GM12801 (cell line): ENCODE measurements at regions not wholly inside any gene's neighbourhood (a gene's known extent, or its start where the extent isn't known, plus 50 kb on each side); places are given as distances from the start of the nearest gene placed in this dataset.

Experiments used
- CTCF ChIP-seq: IDR thresholded peaks from one replicate; pipeline ENCODE4 v1.5.1; 2011; ENCODE audit warnings: control low read depth; ENCODE audit not compliant: insufficient read length; ENCODE audit errors: extremely low read depth

GRCh38 chr14:106210650-106211049, 684.3 kb downstream of the TMEM121 start:
- TF ChIP-seq CTCF, result no peak

GRCh38 chr14:106211334-106211900, 685.0 kb downstream of the TMEM121 start:
- TF ChIP-seq CTCF, result no peak

- TF ChIP-seq CTCF, result no peak
Measured at GRCh38 chr14:106215229-106215628, 688.8 kb downstream of the TMEM121 start.

GRCh38 chr14:106216679-106217078, 690.3 kb downstream of the TMEM121 start:
- TF ChIP-seq CTCF, result no peak

GRCh38 chr14:106218174-106218573, 691.8 kb downstream of the TMEM121 start:
- no peak for TF ChIP-seq CTCF

DNA sequence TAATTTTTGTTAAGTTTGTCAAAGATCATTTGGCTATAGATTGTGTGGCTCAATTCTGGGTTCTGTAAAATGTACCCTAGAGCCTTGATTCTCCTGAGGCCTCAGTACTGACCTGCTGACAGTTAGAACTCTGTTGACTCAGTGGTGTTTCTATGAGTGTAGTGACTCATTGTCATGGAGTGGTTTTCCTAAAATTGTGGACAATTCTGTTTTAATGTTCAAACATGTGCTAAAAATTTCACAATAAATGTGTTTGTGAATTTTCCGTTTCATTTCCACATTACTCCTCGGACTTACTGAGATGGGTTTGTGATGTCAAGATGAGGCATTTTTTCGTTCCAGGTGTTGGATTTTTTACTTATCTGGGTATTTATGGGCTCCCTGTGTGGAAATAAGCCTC, 695.9 kb downstream of the TMEM121 start:
- no peak for TF ChIP-seq CTCF

DNA sequence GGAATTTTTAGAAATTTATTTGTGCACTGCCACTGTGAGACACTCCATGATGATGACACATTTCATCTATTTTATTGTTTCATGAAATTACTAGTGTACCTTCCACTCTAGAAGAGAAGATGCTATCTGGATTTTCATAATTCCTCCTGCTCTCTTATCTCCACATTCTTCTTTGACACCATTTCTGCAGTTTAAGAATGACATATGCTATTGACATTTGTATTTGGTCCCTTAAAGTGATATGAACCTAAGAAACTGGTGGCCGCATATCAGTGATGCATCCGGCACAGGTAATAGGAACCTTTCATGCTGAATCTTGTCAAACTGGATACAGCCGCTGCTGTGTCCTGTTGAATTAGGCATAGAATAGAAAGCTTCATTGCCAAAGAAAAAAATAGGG, 696.3 kb downstream of the TMEM121 start:
- no peak for TF ChIP-seq CTCF
